Inflammatory macrophage treated with lipopolysaccharide for 4 hours (primary cell): ENCODE measurements at regions not wholly inside any gene's neighbourhood (a gene's known extent, or its start where the extent isn't known, plus 50 kb on each side); places are given as distances from the start of the nearest gene placed in this dataset.

ENCODE experiments used
- DNase-seq: peaks from one replicate; pipeline ENCODE4 v3.0.0-alpha.2; 2020

DNA sequence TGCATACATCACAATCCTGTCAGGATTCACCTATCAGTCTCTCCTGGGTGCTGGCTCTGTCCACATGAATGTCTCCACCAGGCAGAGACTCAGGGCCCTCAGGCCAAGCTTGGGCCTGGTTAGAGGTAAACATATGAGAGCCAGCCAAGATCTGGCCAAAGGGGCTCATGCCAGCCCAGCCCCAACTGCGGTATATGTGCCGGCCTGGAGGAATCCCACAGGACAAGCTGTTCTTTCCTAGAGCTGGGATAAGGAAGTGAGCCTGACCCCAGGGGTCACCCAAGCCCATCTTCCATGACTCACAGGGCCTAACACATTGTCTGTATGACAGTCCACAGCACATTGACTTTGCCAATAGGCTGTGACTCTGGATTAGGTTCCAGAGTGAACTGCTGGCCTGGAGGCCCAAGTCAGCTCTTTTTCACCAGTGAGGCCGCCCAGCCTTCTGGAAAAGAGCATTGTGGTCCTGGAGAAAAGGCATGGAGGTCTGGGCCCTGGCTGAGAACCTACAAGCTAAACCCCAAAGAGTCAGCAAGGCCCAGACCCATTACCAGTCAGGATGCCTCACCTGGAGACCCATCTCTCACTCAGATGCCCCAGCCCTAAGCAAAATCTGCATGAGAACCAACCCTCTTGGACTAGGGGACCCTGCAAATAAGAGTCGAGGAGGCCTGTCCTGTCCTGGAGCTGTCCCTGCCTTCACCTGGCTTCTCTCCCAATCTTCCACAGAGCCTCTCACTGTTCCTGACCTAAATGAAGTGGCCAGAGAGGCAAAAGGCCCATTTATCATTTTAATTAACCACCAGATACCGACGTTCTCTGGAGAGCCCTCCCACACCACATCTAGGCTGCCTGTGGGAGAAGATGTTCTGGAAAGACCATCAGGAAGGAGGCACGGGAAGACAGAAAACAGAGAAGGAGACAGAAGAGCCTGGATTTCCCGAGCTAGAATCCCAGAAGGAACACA lies 120.9 kb upstream of the PKDCC start:
- DNase-seq = no peak

DNA sequence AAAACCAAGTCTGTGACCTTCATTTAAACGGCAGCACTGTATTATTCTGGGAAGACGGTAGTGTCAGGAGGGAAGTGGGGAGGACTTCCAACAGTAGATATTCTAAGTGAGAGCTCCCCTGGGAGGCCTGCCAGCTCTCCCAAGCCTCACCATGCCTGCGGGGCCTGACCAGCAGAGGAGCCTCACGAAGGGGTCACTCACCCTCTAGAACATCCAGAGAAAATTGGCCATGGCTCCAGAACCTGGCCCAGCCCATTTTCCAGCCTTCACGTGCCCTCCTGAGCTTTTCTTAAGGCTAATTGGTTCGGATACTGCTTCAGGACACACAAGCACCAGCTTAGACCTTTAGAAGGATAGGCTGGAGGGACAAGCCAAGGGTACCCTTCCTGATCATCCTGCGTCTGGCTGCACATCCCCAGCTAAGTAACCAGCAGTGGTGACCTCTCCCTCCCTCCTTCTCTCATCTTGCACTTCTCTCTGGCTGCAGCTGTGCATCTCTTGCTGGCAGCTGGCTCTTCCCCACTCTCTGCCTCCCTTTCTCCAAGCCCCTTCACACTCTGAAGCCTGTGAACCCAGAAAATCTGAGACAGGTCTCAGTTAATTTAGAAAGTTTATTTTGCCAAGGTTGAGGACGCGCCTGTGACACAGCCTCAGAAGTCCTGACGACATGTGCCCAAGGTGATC lies 120.1 kb upstream of the PKDCC start:
- no peak for DNase-seq

DNA sequence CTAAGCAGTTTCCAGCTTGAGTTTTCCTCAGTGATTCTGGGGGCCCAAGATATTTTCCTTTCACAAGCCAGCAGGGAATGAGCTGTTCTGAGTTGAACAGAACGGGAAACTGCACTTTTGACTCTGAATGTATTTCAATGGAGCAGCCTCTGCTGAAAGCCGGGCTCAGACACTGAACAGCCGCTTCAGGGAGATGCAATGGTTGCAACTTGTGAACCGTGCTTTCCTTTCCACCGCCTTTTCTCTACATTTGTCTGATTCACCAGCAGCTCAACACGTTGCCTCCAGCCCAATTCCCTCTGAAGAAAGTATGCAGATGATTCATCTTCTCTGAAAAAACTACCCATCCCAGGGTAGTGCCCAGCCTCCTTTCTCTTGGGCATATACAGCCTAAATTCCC lies 119.3 kb upstream of the PKDCC start:
- no peak for DNase-seq

DNA sequence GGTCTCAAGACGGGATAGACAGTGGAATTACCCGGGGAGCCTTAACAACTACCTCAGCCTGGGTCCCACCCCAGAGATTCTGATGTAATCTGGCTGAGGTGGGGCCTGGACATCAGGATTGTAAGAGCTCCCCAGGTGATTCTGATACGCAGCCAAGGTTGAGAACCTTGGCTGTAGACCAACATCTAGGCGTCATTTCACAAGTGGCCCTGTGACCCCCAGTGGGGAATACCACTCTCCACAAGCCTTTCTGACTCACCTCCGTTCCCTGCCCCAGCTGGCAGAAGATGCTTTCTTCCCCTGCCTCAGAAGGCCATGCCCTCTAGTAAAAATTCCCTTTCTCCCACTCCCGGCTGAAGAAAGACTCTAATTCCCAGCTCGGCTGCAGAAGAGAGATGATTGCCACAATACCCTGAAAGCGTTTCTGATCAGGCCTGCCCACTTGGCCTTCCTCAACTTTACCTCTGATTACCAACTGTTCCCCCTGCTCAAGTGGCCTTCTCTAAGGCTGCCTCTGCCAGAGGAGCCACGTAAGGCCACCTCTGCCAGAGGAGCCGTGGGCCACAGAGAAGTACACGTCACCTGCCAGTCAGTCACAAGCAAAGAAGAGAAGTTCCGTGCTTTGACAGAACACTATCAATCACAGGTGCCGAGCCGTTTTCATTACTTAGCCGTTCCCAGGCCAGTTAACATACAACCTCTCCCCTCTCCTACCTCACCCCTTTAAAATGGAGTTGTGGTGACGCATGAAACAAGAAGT lies 116.8 kb upstream of the PKDCC start:
- DNase-seq = no peak

DNA sequence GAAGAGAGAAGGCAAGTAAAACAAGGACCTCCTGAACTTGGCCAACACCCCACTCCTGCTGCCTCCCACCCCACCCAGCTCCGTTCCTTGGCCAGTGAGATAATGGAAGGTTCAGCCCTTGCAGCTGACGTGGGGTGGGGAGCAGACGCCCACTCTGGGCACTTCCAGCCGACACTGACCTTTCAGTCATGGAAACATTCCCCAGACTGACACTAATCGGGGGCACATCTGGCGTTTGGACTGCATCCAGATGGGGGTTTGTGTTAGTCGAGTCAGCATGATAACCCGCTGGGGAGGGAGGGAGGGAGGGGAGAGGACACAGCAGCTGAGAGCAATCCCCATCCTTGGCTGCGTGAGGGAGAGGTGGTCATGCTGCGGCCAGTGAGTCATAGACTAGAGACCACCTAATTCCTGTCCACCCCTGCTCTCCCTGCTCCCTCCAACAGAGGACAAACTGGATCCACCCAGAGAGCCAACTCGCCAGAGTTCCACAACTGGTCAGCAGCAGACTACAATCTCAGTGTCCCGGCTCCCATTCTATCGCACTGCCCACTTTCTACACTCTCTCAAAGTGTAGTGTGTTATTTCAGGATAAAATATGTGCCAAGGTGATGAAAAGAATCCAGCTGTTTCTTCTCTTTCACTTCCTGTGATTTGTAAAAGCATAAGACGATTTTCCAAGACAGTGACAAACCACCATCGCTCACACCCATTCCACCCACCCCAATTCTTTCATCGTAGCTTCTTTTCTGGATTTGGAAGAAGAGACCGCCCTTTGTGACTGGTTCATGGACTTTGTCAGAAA lies 115.4 kb upstream of the PKDCC start:
- DNase-seq = no peak

DNA sequence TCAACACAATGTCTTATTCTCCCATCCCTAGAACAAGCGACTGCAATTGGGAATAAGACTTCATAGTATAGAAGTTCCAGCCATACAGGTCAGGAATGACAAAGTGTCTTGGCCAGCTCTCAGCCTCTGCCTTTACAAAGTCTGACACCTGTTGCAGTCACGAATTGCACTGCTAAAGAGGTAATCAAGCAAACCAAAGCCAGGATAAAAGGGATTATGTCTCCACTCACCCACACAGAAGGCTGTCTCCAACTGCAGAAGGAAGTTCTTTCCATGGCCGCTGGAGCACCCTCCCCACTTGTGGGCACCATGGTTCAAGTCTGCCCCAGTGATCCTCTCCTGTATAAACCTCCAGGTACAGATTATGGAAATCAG lies 114.8 kb upstream of the PKDCC start:
- no peak for DNase-seq

DNA sequence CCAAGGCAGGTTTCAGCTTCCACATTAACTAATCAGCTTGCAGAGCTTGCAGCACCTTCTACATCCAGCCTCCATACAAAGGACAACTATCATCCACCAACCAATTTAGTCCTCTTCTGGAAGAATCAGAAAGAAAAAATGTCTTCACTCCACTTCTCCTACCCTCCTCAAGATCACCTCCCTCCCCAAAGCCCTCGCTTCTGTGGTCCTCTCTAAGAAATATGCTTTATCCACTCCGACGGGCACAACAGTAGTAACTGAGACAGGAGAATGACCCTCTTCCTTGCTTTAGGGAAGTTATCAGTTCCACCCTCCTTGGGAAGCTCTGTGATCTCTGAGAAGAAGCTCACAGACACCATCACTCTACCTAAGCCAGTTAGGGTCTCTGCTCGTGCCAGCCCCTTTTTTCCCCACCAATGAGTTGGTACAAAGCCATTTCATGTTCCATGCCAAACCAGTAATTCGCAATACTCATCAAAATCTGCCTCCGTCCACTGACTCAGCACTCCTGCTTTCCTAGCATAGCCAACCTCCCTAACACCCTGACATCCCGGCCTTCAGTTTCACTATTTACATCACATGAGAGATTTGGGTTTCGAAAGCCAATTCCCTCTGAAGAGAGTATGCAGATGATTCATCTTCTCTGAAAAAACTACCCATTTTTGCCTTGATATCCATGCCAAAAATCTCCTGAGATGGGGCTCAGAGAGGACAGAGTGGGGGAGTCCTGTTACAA lies 114.1 kb upstream of the PKDCC start:
- DNase-seq = peak; percentile 81

DNA sequence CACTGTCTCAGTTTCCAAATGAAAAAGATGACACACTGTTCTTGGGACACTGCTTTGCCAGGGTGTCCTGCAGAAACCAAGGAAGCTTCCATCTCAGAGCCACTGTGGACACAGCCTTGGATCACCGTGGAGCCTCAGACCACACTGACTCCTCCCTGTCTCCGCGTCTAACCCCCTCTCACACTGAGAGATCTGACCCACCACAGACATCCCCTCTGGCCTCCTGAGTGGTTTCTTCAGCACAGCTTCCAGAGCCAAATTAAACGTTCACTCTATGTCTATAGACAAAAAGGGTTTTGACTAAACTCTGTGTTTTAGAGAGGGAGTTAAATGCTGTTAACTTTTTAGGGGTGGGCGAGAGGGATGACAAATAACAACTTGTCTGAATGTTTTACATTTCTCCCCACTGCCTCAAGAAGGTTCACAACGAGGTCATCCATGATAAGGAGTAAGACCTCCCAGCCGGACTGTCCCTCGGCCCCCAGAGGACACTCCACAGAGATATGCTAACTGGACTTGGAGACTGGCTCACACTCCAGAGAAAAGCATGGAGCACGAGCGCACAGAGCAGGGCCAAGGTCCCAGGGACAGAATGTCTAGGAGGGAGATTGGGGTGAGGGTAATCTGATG lies 113.4 kb upstream of the PKDCC start:
- DNase-seq = no peak

DNA sequence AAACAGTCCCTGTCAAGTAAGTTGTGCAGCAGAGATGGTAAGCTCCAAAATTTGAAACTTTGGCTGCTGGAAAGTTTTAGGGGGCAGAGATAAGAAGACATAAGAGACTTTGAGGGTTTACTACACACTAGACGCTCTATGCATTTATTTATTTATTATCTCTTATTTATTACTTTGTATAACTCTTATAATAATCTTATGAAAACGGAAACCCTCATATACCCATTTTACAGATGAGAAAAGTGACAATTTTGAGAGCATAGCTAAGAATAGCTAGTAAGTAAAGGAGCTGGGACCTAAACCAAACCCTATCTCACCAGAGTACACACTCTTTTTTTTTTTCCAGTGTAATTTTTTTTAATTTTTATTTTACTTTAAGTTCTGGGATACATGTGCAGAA lies 112.8 kb upstream of the PKDCC start:
- DNase-seq = no peak

DNA sequence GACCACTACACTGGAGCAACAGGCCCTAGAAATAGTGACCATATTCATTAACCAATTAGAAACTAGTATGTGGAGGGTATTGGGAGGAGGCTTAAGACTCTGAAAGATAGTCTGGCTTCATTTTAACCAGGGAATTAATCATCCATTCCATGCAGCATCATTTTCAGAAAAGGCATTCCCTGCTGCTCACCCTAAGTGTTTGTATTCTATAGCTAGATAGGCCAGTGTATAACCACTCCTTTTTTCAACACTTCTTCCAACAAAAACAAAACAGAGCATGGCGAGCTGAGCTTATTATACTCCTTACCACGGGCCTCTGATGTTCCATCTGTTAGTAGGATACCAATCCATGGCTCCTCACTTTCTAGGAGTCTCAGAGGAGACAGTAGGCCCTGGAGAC lies 112.0 kb upstream of the PKDCC start:
- no peak for DNase-seq

DNA sequence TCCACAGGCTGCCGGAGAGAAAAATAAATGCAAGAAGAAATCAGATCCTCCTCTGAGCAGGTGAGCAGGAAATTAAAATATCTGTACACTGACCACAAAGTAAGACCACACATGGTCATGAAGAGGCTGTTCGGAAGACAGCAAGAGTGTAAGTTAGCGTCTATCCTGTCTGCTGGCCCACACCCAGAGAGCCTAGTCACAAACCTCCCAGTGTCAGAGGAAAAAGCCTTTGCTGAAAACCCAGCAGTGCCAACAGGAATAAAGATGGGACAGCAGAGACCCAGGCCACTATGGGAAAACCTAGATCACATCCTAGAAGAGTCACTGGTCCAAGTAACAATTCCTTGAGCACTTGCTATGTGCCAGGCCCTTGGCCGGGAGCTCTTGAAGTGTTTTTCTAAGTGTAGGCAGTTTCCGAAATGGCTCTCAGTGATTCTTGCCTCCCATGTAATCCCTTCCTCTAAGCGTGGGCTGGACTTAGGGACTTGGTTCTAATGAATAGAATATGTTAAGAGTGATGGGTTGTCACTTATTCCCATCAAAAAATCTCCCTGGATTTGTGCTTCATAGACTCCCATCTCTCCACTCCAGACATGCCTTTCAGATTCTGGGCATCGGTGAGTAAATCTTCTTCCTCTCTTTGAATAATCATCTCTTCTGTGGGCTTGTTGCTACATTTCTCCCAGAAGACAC lies 110.9 kb upstream of the PKDCC start:
- no peak for DNase-seq

DNA sequence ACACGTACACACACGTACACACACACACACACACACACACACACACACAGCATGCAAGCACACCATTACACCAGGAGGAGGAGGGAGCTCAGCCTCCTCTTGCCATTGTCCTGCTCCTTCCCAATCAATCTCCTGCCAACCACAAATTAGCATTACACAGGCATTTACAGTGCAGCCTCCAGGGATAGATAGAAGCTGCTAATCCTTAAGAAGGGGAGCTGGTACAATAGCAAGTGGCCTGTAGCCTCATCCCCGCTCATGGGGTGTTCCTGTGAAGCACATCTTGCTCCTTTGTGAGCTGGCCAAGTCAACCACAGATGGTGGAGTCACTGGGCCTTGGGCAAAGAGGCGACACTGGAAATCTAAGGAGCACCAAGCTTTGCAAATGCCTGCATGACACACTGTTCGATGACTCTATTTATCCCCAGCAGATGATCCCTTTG lies 110.3 kb upstream of the PKDCC start:
- no peak for DNase-seq

DNA sequence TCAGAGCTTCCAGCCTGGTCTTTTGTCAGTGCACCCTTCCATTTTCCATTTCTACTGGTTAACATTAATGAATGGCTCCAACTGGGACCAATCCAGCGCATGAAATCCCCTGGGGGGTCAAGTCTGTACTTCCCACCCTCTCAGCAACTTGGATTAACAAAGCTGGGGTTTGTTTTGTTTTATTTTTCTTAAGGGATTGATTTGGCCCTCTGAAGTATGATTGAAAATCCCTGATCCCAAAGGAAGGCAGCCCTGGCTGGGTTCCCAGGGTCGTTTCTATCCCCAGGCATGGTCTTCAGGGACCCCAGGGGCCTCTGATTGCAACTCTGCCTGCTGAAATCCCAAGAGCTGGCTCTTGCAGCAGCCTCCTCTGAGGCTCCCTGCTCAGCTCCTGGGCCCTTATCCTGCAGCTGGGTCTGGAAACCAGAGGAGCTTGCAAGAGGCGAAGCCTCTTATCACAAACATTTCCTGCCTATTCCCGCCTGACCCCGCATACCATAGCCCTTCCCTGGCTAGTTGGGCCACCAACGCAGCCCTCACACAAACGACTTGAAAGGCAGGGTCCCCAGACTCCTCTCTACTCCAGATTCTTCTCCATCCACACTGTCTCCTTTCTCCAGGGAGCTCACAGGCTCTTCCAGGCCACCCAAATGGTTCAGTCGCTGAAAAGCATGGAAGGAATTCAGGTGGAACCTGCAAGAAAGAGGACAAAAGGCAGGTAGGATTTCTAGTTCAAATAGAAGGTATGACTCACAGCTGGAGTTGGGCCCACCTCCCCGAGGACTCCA lies 109.7 kb upstream of the PKDCC start:
- no peak for DNase-seq

DNA sequence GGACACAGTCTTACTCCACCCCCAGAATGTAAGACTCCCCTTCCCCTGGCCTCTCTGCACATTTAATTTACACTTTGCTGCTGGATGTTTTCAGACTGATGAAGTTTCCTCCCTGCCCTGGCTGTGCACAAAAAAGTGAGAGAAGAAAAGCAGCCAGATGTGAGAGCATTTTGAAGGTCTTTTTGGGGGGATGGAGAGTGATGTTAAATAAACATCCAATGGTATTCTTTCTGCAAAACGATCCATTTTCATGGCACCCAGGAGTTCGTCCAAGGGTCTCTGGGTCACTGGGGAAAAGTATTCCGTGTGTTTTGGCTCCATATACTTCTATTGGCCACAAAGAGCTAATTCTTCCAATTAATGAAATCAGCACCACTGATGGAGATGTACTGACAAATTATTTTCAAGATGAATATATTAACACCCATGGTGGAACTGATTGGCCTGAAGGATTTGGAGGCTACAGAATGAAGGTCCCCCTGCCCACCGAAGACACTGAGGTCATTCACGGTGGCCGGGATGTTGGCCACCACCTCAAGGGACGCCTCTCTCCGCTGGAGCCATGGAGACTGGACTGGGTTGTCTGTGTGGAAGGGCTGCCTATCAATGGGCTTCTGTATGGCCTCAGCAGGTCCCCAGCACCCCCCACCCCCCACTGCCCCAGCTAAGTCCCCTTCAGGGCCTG lies 107.6 kb upstream of the PKDCC start:
- no peak for DNase-seq

DNA sequence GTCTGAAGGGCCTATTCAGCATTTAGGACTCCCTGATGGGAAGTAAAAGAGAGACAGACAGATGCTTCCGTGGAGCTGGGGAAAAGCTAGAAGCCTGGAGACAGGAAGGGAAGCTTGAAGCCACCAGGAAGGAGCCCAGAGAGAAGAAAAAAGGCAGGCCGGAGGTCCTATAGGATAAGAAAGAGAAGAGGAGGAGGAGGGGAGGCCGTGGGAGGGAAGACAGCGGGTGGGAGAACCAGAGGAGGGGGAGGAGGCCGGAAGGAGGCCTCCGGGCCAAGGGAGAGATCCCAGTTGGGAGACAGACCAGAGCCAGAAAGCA lies 107.1 kb upstream of the PKDCC start:
- DNase-seq = no peak

DNA sequence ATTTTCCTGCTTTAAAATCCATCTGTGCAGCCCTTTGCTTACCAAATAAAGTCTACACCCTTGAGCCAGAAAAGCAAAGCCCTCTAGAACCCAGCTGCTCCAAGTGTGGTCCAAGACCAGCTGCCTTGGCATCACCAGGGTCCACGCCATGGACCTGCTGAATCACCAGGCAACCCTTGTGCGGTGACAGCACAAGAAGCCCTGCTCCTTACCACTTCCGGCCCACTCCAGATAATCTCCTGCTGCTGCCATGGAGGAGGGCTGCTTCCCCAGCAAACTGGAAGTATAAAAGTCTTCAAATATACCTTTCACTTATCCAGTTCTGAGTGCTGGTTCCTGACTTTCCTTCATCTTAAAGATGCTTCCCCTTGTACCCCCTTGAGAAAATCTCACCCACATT lies 106.0 kb upstream of the PKDCC start:
- no peak for DNase-seq

DNA sequence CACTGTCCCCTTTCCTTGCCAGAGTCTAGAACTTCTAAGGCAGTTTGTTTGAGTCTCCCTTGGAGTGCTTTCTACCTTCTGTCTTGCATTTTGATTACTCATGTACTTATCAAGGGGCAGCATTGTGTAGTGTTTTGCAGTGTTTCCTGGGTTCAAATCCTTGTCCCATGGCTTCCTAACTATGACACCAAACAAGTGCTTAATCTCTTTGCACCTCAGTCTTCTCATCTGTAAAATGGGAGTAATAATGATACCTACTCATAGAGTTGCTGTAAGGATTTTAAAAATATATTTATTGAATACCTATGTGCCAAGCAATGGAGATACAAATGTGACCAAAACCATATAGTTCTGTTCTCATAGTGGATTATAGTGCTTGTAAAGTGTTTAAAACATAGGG lies 105.5 kb upstream of the PKDCC start:
- DNase-seq = no peak

DNA sequence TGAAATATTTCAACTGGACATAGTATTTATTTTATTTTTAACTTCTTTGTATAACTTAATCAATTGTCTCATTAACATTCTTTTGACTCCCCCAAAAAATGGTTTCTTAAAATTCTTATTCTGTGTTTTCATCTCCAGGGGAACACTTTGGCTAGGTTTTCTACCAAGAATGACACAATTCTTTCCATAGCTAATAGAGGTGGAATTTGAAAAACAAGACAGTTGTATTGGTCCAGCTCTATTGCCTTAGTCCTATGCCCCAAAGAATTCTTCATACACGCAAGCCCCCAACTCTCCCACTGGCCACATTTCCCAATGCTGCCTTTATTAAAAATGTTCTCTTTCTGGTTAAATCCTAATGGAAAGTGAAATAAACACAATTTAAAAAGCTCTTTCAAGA lies 104.7 kb upstream of the PKDCC start:
- no peak for DNase-seq

DNA sequence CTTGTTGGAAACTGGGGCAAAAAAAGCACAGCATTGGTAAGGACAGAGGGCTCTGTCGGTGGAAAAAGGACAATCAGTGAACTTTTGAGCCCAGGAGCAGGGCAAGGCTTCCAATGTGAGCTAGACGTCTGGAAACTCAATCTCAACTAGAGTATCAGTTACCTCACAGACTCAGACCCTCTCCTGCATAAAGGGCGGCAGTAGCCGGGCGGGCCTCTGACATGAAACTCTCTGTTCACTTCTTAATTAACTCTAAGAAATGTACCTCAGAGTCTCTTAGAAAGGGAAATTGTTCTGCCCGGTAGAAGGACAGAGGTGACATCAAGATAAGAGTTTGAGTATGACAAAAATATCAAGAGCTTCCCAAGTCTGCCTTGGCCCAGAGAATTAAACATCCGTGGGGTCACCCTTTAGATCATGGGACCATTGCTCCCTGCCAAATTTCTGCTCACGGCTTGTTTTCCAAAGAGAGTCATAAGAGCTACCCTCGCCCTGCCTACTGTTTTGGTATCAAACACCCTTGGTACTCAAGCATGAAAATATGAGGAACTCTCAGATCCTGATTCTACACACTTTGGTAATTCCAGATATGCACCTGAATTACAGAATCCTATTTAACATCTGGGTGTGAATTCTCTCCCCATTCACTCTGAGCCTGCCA lies 103.5 kb upstream of the PKDCC start:
- no peak for DNase-seq
